ENCODE measurements at regions not wholly inside any gene's neighbourhood (a gene's known extent, or its start where the extent isn't known, plus 50 kb on each side); places are given as distances from the start of the nearest gene placed in this dataset.

GRCh38 chr14:94917041-94917600, 147.2 kb upstream of the GSC start:
- TF ChIP-seq CTCF (IDR thresholded peaks at IDR 0.05) (no peak), POLR2A (IDR thresholded peaks at IDR 0.05) (no peak), POLR2AphosphoS5 (IDR thresholded peaks at IDR 0.05) (no peak), EP300 (IDR thresholded peaks at IDR 0.05) (no peak)
